ENCODE measurements at regions not wholly inside any gene's neighbourhood (a gene's known extent, or its start where the extent isn't known, plus 50 kb on each side); places are given as distances from the start of the nearest gene placed in this dataset.

DNA sequence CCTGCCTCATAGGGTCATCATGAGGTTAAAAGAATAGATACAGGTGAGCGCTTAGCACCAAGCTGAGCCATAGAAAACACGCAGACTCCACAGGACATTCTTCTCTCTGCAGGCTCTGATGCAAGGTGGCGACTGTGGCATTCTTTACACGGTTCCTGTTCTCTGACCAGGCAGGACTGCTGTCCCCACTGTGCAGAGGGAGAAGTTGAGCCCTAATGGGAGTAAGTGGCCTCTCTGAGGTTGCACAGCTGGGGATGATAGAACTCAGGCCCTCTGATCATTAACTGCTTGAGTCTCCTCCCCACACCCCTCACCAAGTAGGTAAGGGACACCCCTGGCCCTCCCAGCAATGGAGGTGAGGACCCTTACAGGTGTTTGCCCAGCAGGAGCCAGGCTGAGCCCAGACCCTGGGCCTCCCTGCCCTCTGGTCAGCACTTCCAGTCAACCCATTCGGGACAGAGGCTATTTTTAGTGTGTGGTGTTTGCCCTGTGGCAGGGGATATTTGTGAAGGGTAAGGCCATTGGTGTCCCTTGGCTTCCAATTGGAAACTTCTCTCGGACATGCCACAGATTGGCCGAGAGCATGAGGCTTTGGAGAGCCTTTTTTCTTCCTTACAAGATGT is 116.8 kb downstream of the VEGFA start:
- TF ChIP-seq CTCF (IDR thresholded peaks at IDR 0.05; ENCODE audit: insufficient read depth, low read length, poor library complexity, severe bottlenecking) (no peak), EZH2phosphoT487 (conservative IDR thresholded peaks at IDR 0.05; ENCODE audit: low read length) (no peak)

Measured in SU-DHL-6 (cell line).